ENCODE measurements at regions not wholly inside any gene's neighbourhood (a gene's known extent, or its start where the extent isn't known, plus 50 kb on each side); places are given as distances from the start of the nearest gene placed in this dataset.

GRCh38 chrX:39911278-39911897, 186.4 kb downstream of the BCOR start:
- 96% methylated on average over 11 of the region's 14 CpGs for WGBS
- Histone ChIP-seq H3K27ac (ENCODE audit: low read length, poor library complexity, severe bottlenecking) (no peak overlapping the region), H3K9me3 (ENCODE audit: control insufficient read depth, low read length) (peaks cover 5% of the 10 kb centered on the region), H3K4me1 (ENCODE audit: control insufficient read depth, insufficient read depth, low read depth, low read length) (peaks cover 15% of the 10 kb centered on the region), H2BK12ac (ENCODE audit: low read length in 2 of 2) (no peak overlapping the region), H3K27me3 (ENCODE audit: control insufficient read depth in 1 of 2, insufficient read depth in 1 of 2, low read length in 2 of 2) (peaks cover 0 to 48% of the 10 kb centered on the region in 2 experiments), H3K4me3 (ENCODE audit: insufficient read depth in 1 of 2, low read depth in 1 of 2, low read length in 2 of 2) (no peak overlapping the region), H4K8ac (ENCODE audit: low read length) (no peak overlapping the region), H3K36me3 (ENCODE audit: control insufficient read depth in 1 of 2, insufficient read depth in 2 of 2, low read depth in 1 of 2, low read length in 2 of 2) (no peaks in the 10 kb centered on the region), H3K14ac (ENCODE audit: low read length in 2 of 2) (no peak overlapping the region), H2BK5ac (ENCODE audit: low read depth, low read length, poor library complexity, severe bottlenecking) (no peak overlapping the region), H2AK5ac (ENCODE audit: low read length, severe bottlenecking) (no peak overlapping the region), H3K9ac (ENCODE audit: low read length) (no peak overlapping the region), H2BK120ac (ENCODE audit: low read depth, low read length) (no peak overlapping the region), H3K79me1 (replicated peaks; ENCODE audit: low read length, poor library complexity, severe bottlenecking) (no peaks in the 10 kb centered on the region), H3K23ac (ENCODE audit: low read length in 2 of 2) (no peak overlapping the region), H3K18ac (ENCODE audit: low read depth in 1 of 2, low read length in 2 of 2) (no peak overlapping the region), H2BK15ac (ENCODE audit: low read depth, poor library complexity, severe bottlenecking) (no peak overlapping the region), H3K4ac (ENCODE audit: low read depth in 1 of 2, low read length in 2 of 2) (no peak overlapping the region), H4K91ac (ENCODE audit: low read length) (no peak overlapping the region), H2AFZ (ENCODE audit: low read depth, low read length) (no peak overlapping the region), H3K4me2 (ENCODE audit: low read length, poor library complexity, severe bottlenecking) (no peak overlapping the region)
- no peak for DNase-seq

GRCh38 chrX:39912126-39912525, 185.6 kb downstream of the BCOR start:
- Histone ChIP-seq H2BK5ac (ENCODE audit: low read depth, low read length, poor library complexity, severe bottlenecking) (no peak overlapping the region), H4K8ac (ENCODE audit: low read length) (no peak overlapping the region), H3K36me3 (ENCODE audit: control insufficient read depth in 1 of 2, insufficient read depth in 2 of 2, low read depth in 1 of 2, low read length in 2 of 2) (no peaks in the 10 kb centered on the region), H3K4ac (ENCODE audit: low read depth in 1 of 2, low read length in 2 of 2) (no peak overlapping the region), H3K14ac (ENCODE audit: low read length in 2 of 2) (no peak overlapping the region), H3K23ac (ENCODE audit: low read length in 2 of 2) (no peak overlapping the region), H3K4me3 (ENCODE audit: insufficient read depth in 1 of 2, low read depth in 1 of 2, low read length in 2 of 2) (no peak overlapping the region), H3K79me1 (replicated peaks; ENCODE audit: low read length, poor library complexity, severe bottlenecking) (no peaks in the 10 kb centered on the region), H2BK12ac (ENCODE audit: low read length in 2 of 2) (no peak overlapping the region), H2AFZ (ENCODE audit: low read depth, low read length) (no peak overlapping the region), H3K27ac (ENCODE audit: low read length, poor library complexity, severe bottlenecking) (no peak overlapping the region), H3K4me1 (ENCODE audit: control insufficient read depth, insufficient read depth, low read depth, low read length) (peaks cover 12% of the 10 kb centered on the region), H3K4me2 (ENCODE audit: low read length, poor library complexity, severe bottlenecking) (no peak overlapping the region), H3K27me3 (ENCODE audit: control insufficient read depth in 1 of 2, insufficient read depth in 1 of 2, low read length in 2 of 2) (peaks cover 0 to 56% of the 10 kb centered on the region in 2 experiments), H3K18ac (ENCODE audit: low read depth in 1 of 2, low read length in 2 of 2) (no peak overlapping the region), H4K91ac (ENCODE audit: low read length) (no peak overlapping the region), H2BK15ac (ENCODE audit: low read depth, poor library complexity, severe bottlenecking) (no peak overlapping the region), H3K9ac (ENCODE audit: low read length) (no peak overlapping the region), H2AK5ac (ENCODE audit: low read length, severe bottlenecking) (no peak overlapping the region), H2BK120ac (ENCODE audit: low read depth, low read length) (no peak overlapping the region), H3K9me3 (ENCODE audit: control insufficient read depth, low read length) (peaks cover 5% of the 10 kb centered on the region)
- WGBS, result 100% methylated on average over 3 of the region's 7 CpGs
- no peak for DNase-seq

GRCh38 chrX:39915081-39915480, 182.7 kb downstream of the BCOR start:
- WGBS, result 93% methylated on average over 3 of the region's 3 CpGs
- no peak for DNase-seq

GRCh38 chrX:39915596-39915995, 182.2 kb downstream of the BCOR start:
- Histone ChIP-seq H3K9ac (ENCODE audit: low read length) (no peak overlapping the region), H2AFZ (ENCODE audit: low read depth, low read length) (no peak overlapping the region), H3K4me1 (ENCODE audit: control insufficient read depth, insufficient read depth, low read depth, low read length) (no peaks in the 10 kb centered on the region), H3K23ac (ENCODE audit: low read length in 2 of 2) (no peak overlapping the region), H4K8ac (ENCODE audit: low read length) (no peak overlapping the region), H2BK5ac (ENCODE audit: low read depth, low read length, poor library complexity, severe bottlenecking) (no peak overlapping the region), H2BK12ac (ENCODE audit: low read length in 2 of 2) (no peak overlapping the region), H3K18ac (ENCODE audit: low read depth in 1 of 2, low read length in 2 of 2) (no peak overlapping the region), H2BK120ac (ENCODE audit: low read depth, low read length) (no peak overlapping the region), H3K4me2 (ENCODE audit: low read length, poor library complexity, severe bottlenecking) (no peak overlapping the region), H3K27ac (ENCODE audit: low read length, poor library complexity, severe bottlenecking) (no peak overlapping the region), H3K9me3 (ENCODE audit: control insufficient read depth, low read length) (peaks cover 5% of the 10 kb centered on the region), H3K4ac (ENCODE audit: low read depth in 1 of 2, low read length in 2 of 2) (no peak overlapping the region), H3K4me3 (ENCODE audit: insufficient read depth in 1 of 2, low read depth in 1 of 2, low read length in 2 of 2) (no peak overlapping the region), H4K91ac (ENCODE audit: low read length) (no peak overlapping the region), H3K14ac (ENCODE audit: low read length in 2 of 2) (no peak overlapping the region), H2AK5ac (ENCODE audit: low read length, severe bottlenecking) (no peak overlapping the region), H2BK15ac (ENCODE audit: low read depth, poor library complexity, severe bottlenecking) (no peak overlapping the region), H3K79me1 (replicated peaks; ENCODE audit: low read length, poor library complexity, severe bottlenecking) (no peaks in the 10 kb centered on the region), H3K36me3 (ENCODE audit: control insufficient read depth in 1 of 2, insufficient read depth in 2 of 2, low read depth in 1 of 2, low read length in 2 of 2) (no peaks in the 10 kb centered on the region), H3K27me3 (ENCODE audit: control insufficient read depth in 1 of 2, insufficient read depth in 1 of 2, low read length in 2 of 2) (peaks cover 0 to 56% of the 10 kb centered on the region in 2 experiments)
- no peak for DNase-seq
- 98% methylated on average over 10 of the region's 12 CpGs for WGBS

More at GRCh38 chrX:39915081-39915480, 182.7 kb downstream of the BCOR start:
- no peak overlapping the region for H3K4me3 ChIP-seq (ENCODE audit: insufficient read depth in 1 of 2, low read depth in 1 of 2, low read length in 2 of 2)
- no peak overlapping the region for H4K8ac ChIP-seq (ENCODE audit: low read length)
- no peak overlapping the region for H2AFZ ChIP-seq (ENCODE audit: low read depth, low read length)
- H3K4ac ChIP-seq (ENCODE audit: low read depth in 1 of 2, low read length in 2 of 2), result no peak overlapping the region
- no peak overlapping the region for H2BK15ac ChIP-seq (ENCODE audit: low read depth, poor library complexity, severe bottlenecking)
- H3K4me1 ChIP-seq (ENCODE audit: control insufficient read depth, insufficient read depth, low read depth, low read length), result no peaks in the 10 kb centered on the region
- H3K14ac ChIP-seq (ENCODE audit: low read length in 2 of 2), result no peak overlapping the region
- H3K18ac ChIP-seq (ENCODE audit: low read depth in 1 of 2, low read length in 2 of 2), result no peak overlapping the region
- H3K27me3 ChIP-seq (ENCODE audit: control insufficient read depth in 1 of 2, insufficient read depth in 1 of 2, low read length in 2 of 2), result peaks cover 0 to 57% of the 10 kb centered on the region in 2 experiments
- H3K36me3 ChIP-seq (ENCODE audit: control insufficient read depth in 1 of 2, insufficient read depth in 2 of 2, low read depth in 1 of 2, low read length in 2 of 2), result no peaks in the 10 kb centered on the region
- no peak overlapping the region for H3K27ac ChIP-seq (ENCODE audit: low read length, poor library complexity, severe bottlenecking)
- no peak overlapping the region for H2BK120ac ChIP-seq (ENCODE audit: low read depth, low read length)
- peaks cover 5% of the 10 kb centered on the region for H3K9me3 ChIP-seq (ENCODE audit: control insufficient read depth, low read length)
- H3K79me1 ChIP-seq (replicated peaks; ENCODE audit: low read length, poor library complexity, severe bottlenecking), result no peaks in the 10 kb centered on the region
- H2BK5ac ChIP-seq (ENCODE audit: low read depth, low read length, poor library complexity, severe bottlenecking), result no peak overlapping the region
- H3K9ac ChIP-seq (ENCODE audit: low read length), result no peak overlapping the region
- no peak overlapping the region for H3K4me2 ChIP-seq (ENCODE audit: low read length, poor library complexity, severe bottlenecking)
- no peak overlapping the region for H2BK12ac ChIP-seq (ENCODE audit: low read length in 2 of 2)
- H3K23ac ChIP-seq (ENCODE audit: low read length in 2 of 2), result no peak overlapping the region
- H4K91ac ChIP-seq (ENCODE audit: low read length), result no peak overlapping the region
- H2AK5ac ChIP-seq (ENCODE audit: low read length, severe bottlenecking), result no peak overlapping the region
